GM18858 (cell line): ENCODE measurements at regions not wholly inside any gene's neighbourhood (a gene's known extent, or its start where the extent isn't known, plus 50 kb on each side); places are given as distances from the start of the nearest gene placed in this dataset.
"Not testable (repeated sequence)": the region's sequence is repeated elsewhere in the genome, so short reads cannot be mapped to it uniquely, and the experiment has no call there.

Experiments used
- ATAC-seq: cut with Tn5 transposase; IDR thresholded peaks from one replicate; pipeline ENCODE4 v1.9.1; 2021; ENCODE audit not compliant: unreplicated experiment

- no peak for ATAC-seq
Measured at GRCh38 chr1:163970151-163970550, 588.8 kb upstream of the PBX1 start.

GRCh38 chr1:163970699-163971098 lies 588.3 kb upstream of the PBX1 start:
- no peak for ATAC-seq

- no peak for ATAC-seq
Measured at GRCh38 chr1:163973586-163973985, 585.4 kb upstream of the PBX1 start.

- ATAC-seq = no peak
Measured at GRCh38 chr1:163974120-163974519, 584.9 kb upstream of the PBX1 start.

- ATAC-seq = no peak
Measured at GRCh38 chr1:163980394-163980793, 578.6 kb upstream of the PBX1 start.

- ATAC-seq = no peak
Measured at GRCh38 chr1:163981500-163982030, 577.4 kb upstream of the PBX1 start.

GRCh38 chr1:163983097-163983496 lies 575.9 kb upstream of the PBX1 start:
- ATAC-seq = no peak

- ATAC-seq = no peak
Measured at GRCh38 chr1:163985700-163986099, 573.3 kb upstream of the PBX1 start.

GRCh38 chr1:163999131-163999530 lies 559.9 kb upstream of the PBX1 start:
- ATAC-seq = no peak

- ATAC-seq = not testable (repeated sequence)
Measured at GRCh38 chr1:164006186-164006585, 552.8 kb upstream of the PBX1 start.

- no peak for ATAC-seq
Measured at GRCh38 chr1:164006621-164007020, 552.4 kb upstream of the PBX1 start.

- ATAC-seq = no peak
Measured at GRCh38 chr1:164017239-164017638, 541.7 kb upstream of the PBX1 start.

- no peak for ATAC-seq
Measured at GRCh38 chr1:164020391-164020790, 538.6 kb upstream of the PBX1 start.

- ATAC-seq = no peak
Measured at GRCh38 chr1:164021813-164022212, 537.2 kb upstream of the PBX1 start.

GRCh38 chr1:164033782-164034181 lies 525.2 kb upstream of the PBX1 start:
- no peak for ATAC-seq

GRCh38 chr1:164040754-164041153 lies 518.2 kb upstream of the PBX1 start:
- no peak for ATAC-seq

GRCh38 chr1:164051782-164052181 lies 507.2 kb upstream of the PBX1 start:
- ATAC-seq = no peak

GRCh38 chr1:164054331-164054730 lies 504.7 kb upstream of the PBX1 start:
- no peak for ATAC-seq

GRCh38 chr1:164058198-164058597 lies 500.8 kb upstream of the PBX1 start:
- no peak for ATAC-seq

- ATAC-seq = no peak
Measured at GRCh38 chr1:164061528-164061927, 497.5 kb upstream of the PBX1 start.

GRCh38 chr1:164064501-164064900 lies 494.5 kb upstream of the PBX1 start:
- no peak for ATAC-seq

GRCh38 chr1:164071288-164071687 lies 487.7 kb upstream of the PBX1 start:
- no peak for ATAC-seq

- ATAC-seq = no peak
Measured at GRCh38 chr1:164086832-164087231, 472.2 kb upstream of the PBX1 start.
